NCI-H1092 (cell line): ENCODE measurements at regions not wholly inside any gene's neighbourhood (a gene's known extent, or its start where the extent isn't known, plus 50 kb on each side); places are given as distances from the start of the nearest gene placed in this dataset.

Experiments used
- DNase-seq: peaks from one replicate; lab custom pipeline; 2025; lab: John Stamatoyannopoulos, UW

GRCh38 chr10:123409426-123409825 is 255.2 kb downstream of the BUB3 start:
- no peak for DNase-seq

GRCh38 chr10:123409884-123410283 is 255.7 kb downstream of the BUB3 start:
- no peak for DNase-seq

- no peak for DNase-seq
Measured at GRCh38 chr10:123413353-123413752, 252.8 kb upstream of the GPR26 start.

GRCh38 chr10:123415523-123415922 is 250.6 kb upstream of the GPR26 start:
- DNase-seq, result no peak

GRCh38 chr10:123417414-123417813 is 248.7 kb upstream of the GPR26 start:
- DNase-seq, result no peak

GRCh38 chr10:123421461-123421860 is 244.7 kb upstream of the GPR26 start:
- DNase-seq, result no peak

GRCh38 chr10:123422261-123422660 is 243.9 kb upstream of the GPR26 start:
- no peak for DNase-seq

- DNase-seq, result no peak
Measured at GRCh38 chr10:123424537-123424936, 241.6 kb upstream of the GPR26 start.

- no peak for DNase-seq
Measured at GRCh38 chr10:123425680-123426079, 240.5 kb upstream of the GPR26 start.

- no peak for DNase-seq
Measured at GRCh38 chr10:123427165-123427786, 238.9 kb upstream of the GPR26 start.

GRCh38 chr10:123428391-123428790 is 237.8 kb upstream of the GPR26 start:
- DNase-seq, result no peak

- DNase-seq, result no peak
Measured at GRCh38 chr10:123429706-123430221, 236.4 kb upstream of the GPR26 start.

GRCh38 chr10:123433539-123433938 is 232.6 kb upstream of the GPR26 start:
- no peak for DNase-seq

GRCh38 chr10:123434435-123435039 is 231.6 kb upstream of the GPR26 start:
- no peak for DNase-seq

GRCh38 chr10:123442901-123443300 is 223.3 kb upstream of the GPR26 start:
- DNase-seq, result no peak

GRCh38 chr10:123443924-123444323 is 222.2 kb upstream of the GPR26 start:
- DNase-seq, result no peak

- DNase-seq, result no peak
Measured at GRCh38 chr10:123445261-123445775, 220.8 kb upstream of the GPR26 start.

- no peak for DNase-seq
Measured at GRCh38 chr10:123446449-123447156, 219.6 kb upstream of the GPR26 start.

- no peak for DNase-seq
Measured at GRCh38 chr10:123449234-123449962, 216.8 kb upstream of the GPR26 start.

- DNase-seq, result no peak
Measured at GRCh38 chr10:123450956-123451605, 215.1 kb upstream of the GPR26 start.

- no peak for DNase-seq
Measured at GRCh38 chr10:123451618-123452245, 214.4 kb upstream of the GPR26 start.
